Fibroblast of skin of right biceps (primary cell): ENCODE measurements at regions not wholly inside any gene's neighbourhood (a gene's known extent, or its start where the extent isn't known, plus 50 kb on each side); places are given as distances from the start of the nearest gene placed in this dataset.

Experiments used
- DNase-seq: peaks from one replicate; pipeline ENCODE4 v3.0.0-alpha.2; 2013

DNA sequence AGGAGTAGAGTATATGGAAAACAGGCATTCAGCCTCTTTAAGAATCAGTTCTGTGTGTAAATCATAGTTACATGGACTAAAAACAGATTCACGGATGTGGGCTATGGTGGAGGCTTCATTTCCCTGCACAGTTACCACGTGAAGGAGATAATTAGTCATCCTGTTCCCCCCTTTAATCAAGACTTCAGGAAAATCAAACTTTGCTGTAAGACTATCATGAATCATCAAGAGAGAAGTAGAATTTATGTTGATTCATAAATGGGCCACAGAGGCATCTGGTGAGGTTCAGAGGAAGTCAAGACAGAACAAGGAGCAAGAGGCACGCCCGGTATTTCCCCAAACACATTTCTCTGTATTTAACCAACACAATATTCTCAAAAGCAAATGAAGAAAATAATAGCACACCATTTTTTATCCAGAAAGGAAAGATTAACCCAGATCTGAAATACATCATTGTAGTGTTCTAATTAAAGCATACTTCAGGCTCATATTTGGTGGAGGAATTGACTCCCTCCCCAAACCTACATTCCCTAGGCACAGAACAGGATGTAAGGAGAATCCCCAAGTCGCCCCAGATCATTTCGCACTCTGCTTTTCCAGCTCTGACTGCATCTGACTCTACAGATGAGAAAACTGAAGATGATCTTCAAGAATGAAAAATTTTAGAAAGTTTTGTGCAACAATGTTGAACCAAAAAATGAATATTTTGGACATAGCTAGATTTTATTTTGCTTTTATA is 175.8 kb upstream of the GAS1 start:
- DNase-seq, result peak; percentile 97

DNA sequence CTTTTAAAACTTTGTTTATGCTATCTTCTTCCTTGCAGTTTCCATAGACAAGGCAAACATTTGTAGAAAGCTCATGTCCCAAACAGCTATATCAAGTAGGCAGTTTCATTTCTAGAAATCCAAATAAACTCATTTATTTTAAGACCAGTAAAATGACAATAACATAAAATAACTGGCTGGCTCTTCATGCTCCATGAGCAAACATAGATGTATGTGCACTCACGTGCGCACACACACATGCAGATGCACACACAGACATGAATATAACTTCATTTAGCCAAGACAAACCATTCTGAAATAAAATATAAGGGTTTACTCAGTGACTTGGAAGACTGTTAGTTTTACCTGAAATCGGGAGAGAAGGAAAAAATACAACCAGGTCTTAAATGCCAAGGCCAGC is 176.5 kb upstream of the GAS1 start:
- DNase-seq, result no peak

DNA sequence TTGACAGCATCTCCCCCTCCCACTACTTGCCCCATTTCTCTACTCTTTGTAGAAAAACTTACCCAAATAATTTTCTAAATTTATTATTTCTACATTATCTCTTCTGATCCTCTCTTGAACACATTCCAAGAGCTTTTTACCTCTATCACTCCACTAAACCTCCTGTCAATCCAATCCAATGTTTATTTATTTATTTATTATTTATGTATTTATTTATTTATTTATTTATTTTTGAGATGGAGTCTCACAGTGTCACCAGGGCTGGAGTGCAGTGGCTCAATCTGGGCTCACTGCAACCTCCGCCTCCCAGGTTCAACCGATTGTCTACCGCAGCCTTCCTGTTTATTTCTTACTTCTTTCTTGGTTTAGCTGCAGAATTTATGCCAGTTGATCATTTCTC is 178.5 kb upstream of the GAS1 start:
- DNase-seq, result no peak

DNA sequence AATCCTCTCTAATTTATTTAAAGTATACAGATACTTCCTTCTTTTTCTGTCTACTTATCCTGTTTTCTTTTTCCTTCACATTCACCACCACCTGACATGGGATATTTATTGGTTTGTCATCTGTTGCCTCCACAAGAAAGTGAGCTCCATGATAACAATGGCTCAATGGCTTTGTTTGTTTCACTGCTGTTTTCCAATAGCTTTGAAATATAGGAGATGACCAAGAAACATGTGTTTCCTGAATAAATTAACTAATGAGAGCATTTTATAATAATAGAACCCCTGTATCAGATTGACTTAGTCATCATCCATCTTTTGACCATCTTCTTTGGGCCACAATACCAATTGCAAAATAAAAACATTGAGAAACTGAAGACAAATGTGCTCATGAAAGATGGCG is 180.2 kb upstream of the GAS1 start:
- DNase-seq, result no peak

DNA sequence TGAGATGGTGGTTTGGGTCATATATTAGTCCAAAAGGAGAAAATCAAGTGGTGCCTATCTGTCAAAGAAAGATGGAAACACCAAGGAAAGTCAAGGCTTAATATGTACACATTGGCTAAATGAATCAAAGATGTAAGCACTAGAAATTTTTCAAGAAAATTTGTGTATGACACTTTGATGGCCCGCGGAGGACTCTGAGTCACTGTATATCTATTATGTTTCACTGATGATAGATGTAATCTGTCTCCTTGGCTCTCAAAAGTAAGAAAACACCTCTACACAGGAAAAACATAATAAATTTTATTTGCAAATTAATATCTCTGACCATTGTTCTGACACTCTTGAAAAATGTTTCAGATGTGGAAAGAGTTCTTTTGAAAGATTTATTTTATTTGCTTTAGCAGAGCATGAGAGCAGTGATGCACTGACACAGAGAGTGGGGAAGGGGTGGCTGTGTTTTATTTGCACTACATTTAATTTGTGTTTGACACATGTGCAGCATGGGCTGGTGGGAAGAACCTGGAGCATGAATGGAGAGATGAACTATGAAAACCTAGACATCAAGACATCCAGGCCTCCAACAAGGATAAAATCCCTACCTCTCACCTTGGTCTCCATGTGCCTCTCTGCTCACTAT is 180.8 kb upstream of the GAS1 start:
- DNase-seq, result peak; percentile 65

DNA sequence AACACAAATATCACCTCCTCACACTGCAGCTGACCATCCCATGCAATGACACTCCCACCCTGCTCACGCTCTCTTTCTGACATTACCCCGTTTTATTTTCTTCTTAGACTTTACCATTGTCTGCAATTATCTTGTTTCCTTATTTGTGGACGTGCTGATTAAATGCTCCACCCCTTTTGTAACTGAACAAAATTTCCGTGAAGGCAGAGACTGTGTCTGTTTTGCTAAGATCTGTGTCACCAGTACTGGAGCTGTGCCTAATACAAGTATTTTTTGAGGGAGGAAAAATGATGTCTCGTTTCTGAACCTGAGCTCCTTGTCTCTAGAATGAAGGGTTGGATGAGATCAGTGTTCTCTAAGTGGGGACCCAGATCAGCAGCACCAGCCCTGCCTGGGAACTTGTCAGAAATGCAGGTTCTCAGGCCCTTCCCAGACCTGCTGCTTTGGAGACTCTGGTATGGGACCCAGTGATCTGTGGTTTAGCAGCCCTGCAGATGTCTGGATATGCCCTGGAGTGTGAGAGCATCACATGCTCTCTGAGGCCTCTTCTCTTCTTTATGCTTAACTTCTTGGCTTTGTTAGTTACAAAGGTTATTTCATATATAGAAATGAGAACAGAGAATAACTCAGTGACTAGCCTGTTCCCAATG is 181.7 kb upstream of the GAS1 start:
- no peak for DNase-seq

DNA sequence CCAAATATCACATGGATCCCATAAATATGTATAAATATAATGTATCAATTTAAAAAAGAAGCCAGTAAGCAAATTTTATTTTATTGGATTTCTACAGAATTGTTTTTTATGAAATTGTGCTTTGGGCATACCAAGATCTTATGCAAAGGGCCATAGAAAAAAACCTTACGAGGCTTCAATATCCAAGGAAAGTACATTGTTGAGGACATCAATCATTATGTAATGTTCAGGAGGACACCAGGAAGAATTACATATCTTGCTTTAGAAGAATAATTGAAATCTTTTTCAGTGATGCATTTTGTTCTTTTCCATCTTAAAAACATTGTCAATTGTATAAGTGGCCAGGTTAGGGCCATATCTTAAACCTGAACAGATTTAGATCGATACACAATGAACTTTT is 187.8 kb upstream of the GAS1 start:
- DNase-seq, result no peak

DNA sequence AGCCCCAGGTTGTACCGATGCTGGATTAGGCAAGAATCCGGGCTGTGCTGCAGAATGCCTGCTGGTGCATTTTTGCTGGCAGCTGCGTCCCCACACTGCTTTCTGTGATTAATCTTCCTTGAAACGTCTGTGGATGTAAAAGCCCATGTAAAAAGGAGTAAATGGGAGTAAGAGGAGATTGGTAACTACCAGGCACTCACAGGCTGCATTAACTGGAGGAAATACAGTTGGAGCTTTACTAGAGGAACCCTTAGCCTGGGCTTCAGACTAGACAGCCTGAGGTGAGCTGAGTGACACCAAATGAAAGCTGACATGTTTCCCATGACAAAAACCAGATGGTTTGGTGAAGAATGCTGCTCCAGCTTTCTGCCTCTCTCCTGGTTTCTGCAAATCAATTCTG is 190.4 kb upstream of the GAS1 start:
- no peak for DNase-seq

DNA sequence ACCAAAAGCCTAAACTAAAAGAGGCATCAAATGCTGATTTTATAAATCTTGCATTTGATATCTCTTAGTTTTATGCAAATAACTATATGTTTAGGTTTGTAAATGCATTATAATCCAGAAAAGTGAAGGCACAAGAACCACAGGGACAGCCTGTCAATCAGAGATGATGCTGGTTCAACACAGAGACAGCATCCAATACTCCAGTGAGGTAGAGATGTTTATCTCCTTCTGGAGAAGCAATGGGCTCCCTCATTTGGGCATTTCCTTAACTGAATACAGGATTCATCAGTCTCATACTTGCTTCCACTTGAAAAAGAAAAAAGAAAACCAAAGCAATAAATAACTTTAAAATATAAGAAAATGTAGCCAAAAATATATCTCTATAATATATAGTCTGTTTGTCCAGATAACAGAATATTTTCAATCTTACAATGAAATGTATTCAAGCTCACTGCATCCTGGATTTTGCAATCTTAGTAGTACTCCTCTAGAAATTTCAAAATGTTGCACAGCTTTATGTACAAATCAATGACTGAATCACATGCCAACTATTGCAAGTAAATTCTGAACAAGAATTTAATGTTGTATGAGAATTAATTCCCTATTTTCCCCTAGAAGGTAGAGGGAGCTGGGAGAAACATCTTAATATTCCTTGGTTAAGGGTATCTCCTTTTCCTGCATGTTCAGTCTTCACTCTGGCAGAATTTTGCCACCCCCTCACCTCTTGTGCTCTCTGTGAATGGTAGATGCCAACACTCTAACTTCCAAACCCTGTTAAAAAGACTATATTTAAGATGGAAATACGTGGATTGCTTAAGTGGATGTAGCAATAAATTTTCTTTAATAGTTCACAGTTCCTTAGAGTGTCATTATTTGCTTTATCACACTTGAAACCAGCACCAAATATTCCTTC is 191.1 kb upstream of the GAS1 start:
- DNase-seq, result no peak

DNA sequence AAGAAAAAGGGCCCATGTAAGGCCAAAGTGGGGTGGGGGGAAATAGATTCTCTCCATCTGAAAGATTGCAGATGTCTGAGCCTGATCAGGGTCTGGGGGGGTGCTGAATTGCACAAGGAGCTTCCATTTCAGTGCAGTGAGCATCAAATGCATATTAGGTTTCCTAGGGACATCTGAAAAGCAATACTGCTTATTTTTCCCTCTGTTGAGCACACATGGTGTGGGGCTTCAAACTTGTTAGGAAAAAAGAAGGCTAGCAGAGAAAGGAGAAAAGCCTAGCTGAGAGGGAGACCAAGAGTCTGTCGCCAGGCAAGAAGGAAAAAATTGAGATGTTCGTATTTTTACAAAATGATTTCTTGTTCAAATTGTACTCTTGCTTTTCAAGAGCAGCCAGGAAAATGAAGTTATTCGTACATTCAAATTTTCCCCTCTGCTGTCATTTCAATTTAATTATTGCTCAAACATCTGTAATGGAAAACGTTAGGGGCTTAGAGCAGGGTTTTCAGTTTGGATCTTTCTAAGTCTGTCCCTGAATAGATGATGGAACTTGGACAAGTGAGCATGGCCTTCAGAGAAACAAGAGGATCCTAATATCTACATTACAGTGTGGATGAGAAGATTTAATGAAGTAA is 191.9 kb upstream of the GAS1 start:
- no peak for DNase-seq

DNA sequence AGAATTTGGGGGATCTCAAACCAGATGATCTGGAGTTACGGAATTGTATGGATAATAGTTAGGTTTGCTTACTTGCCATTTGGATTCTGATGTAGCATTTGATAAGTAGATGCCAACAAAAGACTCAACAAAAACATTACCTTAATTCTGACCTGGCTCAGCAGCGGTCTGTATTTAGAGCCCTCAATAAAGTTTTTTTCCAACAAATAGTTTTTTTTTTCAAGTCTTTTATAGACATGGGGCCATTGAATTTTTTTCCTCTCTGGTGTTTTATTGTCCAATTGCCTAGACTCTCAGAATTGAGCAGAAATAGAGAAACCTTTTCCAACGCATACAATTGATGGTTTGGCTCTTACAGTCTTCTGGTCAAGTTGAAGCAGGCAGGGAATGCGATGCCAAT is 192.8 kb upstream of the GAS1 start:
- DNase-seq, result no peak

DNA sequence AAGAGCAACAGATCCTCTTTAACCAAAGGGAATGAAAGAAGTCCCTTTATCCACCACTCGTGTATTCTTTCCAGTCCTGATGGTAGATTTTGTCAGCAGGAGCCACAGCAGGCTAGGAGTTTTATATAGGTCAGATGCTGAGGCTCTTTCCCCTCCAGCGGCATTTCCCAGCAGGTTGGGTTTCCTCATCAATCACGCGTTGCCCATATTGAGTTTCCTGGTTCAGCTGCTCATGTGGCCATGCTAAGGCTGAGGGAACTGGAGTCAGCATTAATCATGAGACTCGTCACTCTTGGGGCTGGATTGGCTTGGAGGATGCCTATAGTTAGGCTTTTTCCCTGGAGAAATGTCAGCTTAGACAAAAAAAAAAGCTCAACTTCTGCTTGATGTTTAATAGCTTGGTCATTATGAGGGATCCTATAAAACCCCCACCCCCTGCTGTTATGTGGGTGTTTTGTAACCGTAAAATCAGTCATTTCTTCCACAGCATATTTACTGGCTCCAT is 193.4 kb upstream of the GAS1 start:
- peak; percentile 72 for DNase-seq

DNA sequence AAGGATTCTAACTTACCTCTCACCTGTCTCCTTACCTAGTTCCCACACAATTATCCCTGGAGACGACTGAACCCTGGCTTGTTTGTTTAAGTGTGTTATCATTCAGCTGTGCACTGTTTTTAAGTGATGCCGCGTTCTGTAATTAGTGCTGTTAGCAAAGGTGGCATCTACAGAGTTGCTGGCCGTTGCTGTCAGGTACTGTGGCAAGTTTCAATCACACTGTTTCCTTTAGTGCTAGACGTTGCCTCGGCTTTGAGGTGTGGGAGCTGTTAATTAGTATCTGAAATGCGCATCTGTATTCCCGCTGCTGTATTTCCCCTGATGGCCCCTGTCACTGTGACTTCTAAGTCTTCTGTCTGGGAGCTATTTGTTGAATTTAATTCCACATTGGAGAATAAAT is 193.8 kb upstream of the GAS1 start:
- DNase-seq, result no peak

DNA sequence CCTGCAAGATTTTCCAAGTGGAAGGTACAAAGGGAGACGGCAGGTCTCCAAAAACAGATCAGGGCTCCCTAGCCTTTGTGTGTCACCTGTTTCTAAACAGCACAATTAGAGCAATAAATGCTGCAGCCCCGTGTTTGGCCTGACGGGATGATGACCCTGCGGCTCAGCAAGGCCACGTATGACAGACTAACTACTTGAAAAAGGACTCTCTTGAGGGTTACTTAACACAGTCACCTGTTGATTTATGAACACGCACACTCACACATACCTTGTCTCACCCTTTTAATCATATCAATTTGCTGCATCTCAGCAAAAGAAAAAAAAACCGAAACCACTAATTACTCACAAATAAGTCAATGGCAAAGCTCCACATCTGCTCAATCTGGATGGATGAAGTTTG is 199.6 kb upstream of the GAS1 start:
- no peak for DNase-seq

DNA sequence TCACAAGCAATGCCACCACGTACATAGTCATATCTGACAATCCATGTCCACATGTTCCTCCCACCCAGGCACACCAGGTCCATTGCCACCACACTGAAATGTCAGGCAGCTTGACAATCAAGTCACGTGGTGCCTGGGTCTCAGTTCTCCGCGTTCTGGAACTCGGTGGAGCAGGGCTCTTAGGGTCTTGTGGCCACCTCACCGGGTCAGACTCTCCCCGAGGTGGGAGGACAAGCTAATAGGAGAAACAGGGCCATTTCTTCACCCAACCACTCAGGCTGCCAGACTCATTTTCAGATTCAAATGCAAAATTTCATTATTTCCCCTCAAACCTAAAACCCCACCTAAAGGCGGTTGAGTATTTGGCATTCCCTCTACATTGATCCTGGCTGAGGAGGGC is 200.5 kb upstream of the GAS1 start:
- DNase-seq, result no peak

DNA sequence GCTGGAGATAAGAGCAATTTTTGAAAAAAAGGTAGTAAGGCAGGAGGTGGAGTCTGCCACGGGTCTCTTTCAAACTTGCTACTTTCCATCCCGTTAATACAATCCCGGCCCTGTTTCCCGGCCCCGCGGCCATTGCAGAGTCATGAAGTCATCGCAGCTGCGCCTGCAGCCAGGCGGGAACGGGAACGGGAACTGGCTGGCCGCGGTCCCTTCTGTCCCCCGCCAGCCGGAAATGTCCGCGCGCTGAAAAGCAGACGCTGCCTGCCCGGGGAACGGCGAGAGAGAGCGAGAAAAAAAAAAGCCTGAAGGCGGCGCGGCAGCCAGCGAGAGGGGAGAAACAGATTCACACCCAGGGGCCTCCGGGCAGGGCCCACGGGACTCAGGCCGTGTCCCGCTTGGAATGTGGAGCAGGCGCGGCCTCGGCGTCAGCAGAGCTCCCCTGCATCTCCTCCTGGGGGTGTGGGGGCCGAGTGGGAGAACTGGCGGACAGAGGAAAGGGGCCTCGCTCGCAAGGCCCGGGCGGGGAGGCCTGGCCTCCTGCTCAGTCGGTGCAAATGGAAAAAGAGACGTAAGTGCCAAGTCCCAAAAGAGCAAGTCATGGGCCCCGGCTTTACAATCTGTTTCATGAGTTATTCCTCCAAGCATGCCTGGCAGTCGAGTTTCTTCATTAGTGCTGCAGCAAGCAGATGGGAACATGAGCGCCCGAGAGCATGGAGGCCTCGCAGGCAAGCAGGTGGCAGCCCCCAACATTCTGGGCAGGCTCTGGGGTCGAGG is 201.2 kb upstream of the GAS1 start:
- DNase-seq, result peak; percentile 84

DNA sequence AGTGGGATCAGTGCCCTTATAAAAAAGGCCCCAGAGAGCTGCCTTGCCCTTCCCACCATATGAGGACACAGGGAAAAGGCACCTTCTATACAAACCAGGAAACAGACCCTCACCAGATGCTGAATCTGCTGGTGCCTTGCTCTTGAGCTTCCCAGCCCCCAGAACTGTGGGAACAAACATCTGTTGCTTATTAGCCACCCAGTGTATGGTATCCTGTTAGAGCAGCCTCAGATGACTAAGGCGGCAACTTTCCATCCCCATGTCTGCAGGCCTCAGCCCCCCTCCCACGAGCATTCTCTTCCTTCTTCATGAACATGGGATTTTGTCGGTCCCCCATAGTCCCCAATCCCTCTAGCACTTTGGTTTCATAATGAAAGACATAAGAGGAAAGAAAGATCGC is 202.5 kb upstream of the GAS1 start:
- DNase-seq, result peak; percentile 89

DNA sequence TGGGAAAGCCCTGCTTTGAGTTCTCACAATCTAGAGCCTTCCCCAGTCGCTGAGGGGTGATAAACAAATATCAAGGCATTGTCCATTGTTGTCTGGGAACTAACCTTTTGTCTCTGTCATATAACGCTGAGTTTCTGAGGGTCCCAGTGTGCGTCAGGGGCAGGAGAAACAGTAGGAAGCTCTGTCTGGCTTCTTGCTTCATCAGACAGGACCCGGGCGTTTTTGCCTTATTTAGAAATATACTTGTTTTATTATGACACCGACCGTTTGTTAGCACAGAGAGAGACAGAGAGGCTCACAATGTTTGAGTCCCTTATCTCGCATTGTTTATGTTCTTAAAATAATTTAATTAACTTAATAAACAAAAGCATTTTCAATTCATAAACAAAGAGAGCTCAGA is 204.9 kb upstream of the GAS1 start:
- DNase-seq, result no peak

DNA sequence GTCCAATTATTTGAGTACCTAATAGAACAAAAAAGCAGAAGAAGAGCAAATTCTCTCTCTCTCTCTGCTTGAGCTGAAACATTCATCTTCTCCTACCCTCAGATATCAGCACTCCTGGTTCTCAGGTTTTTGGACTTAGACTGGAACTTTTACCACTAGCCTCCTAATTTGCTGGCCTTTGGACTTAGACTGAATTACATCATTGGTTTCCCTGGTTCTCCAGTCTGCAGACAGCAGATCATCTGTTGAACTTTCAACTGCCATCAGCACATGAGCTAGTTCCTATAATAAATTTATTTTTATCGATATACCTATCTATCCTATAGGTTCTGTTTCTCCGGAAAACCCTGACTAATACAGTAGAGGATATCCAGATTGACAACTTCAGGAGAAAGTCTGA is 208.9 kb upstream of the GAS1 start:
- no peak for DNase-seq

DNA sequence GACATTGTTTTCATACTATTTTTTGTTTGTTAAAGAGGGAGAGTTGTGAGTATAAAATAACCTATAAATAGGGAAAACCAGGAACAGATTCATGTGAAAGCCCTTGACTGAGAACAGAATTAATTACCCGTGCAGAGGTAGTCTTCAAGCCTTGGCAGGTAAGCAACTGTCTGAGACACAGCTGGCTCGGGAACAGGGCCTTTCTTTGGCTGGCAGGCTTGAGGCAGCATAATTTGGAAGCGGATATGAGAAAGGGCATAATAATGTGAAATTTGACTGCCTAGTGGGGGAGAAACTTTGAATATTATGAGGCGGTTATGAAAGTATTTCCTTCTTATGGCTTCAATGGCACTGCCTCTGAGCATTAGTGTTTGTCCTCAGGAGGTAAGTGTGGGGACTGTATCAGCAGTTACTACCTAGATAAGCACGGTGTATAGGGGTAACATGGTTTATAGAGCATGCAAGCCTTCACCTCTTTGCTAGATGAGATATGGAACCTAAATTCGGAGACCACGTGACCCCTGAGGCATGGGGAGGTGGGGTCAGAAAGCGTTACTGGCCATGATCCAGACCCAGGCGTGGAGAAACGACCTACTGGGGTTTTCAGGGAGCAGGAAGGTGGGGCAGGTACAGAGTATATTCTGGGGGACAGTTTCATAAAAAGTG is 210.2 kb upstream of the GAS1 start:
- peak; percentile 33 for DNase-seq

DNA sequence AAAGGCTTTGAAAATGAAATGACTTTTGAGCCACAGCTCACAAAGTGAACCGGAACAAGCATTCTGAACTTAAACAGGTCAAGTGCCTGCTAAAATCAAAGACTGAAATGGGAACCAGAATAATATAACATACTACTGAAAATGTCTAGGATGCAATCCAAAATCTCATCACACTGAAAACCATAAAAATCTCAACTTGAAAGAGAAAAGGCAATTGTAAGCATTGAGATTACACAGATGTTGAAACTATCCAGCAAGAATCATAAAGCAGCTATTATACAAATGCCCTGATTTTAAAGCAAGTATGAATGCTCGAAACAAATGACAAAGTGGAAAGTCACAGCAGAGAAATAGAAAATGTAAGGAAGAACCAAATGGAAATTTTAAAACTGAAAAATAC is 211.5 kb upstream of the GAS1 start:
- DNase-seq, result no peak
